GM12872 (cell line): ENCODE measurements at regions not wholly inside any gene's neighbourhood (a gene's known extent, or its start where the extent isn't known, plus 50 kb on each side); places are given as distances from the start of the nearest gene placed in this dataset.

Experiments used
- CTCF ChIP-seq: IDR thresholded peaks from 3 replicates; pipeline ENCODE4 v1.5.1; 2011; ENCODE audit warnings: low read depth, mild to moderate bottlenecking, low read length, moderate library complexity; ENCODE audit not compliant: insufficient read depth

- no peak for TF ChIP-seq CTCF
These were observed 129.5 kb upstream of the NCOR2 start for GRCh38 chr12:124696693-124697476.

GRCh38 chr12:124695861-124696260, 128.4 kb upstream of the NCOR2 start:
- TF ChIP-seq CTCF, result no peak

GRCh38 chr12:124694846-124695497, 127.6 kb upstream of the NCOR2 start:
- no peak for TF ChIP-seq CTCF

GRCh38 chr12:124694250-124694649, 126.8 kb upstream of the NCOR2 start:
- no peak for TF ChIP-seq CTCF

GRCh38 chr12:124693111-124693723, 125.8 kb upstream of the NCOR2 start:
- TF ChIP-seq CTCF, result no peak

- TF ChIP-seq CTCF, result no peak
These were observed 125.0 kb upstream of the NCOR2 start for GRCh38 chr12:124692443-124692842.

- no peak for TF ChIP-seq CTCF
These were observed 124.0 kb upstream of the NCOR2 start for GRCh38 chr12:124691429-124691828.
